Lung (tissue), 11 donors: ENCODE measurements at regions not wholly inside any gene's neighbourhood (a gene's known extent, or its start where the extent isn't known, plus 50 kb on each side); places are given as distances from the start of the nearest gene placed in this dataset.

Experiments used
- ATAC-seq: fragments of 200-7000 bp; cut with Tn5 transposase; one replicate; pipeline ENCODE4 v1.9.1; 2020; ENCODE audit warnings: moderate number of reproducible peaks; ENCODE audit not compliant: insufficient read depth, low FRiP score
- DNase-seq, 3 donors: peaks; one replicate each; pipeline ENCODE4 v3.0.0-alpha.2; 2013 to 2017
- H3K27ac ChIP-seq, 2 donors: one replicate each; pipeline ENCODE4 v1.5.1; 2013; ENCODE audit warnings: mild to moderate bottlenecking in 2 of 2, moderate library complexity in 2 of 2, control low read depth in 1 of 2, inconsistent platforms in 1 of 2, low read depth in 1 of 2, low read length in 1 of 2
- H3K27me3 ChIP-seq, 3 donors: one replicate each; pipeline ENCODE4 v1.5.1; 2013; ENCODE audit warnings: low read length in 2 of 3; ENCODE audit not compliant: control insufficient read depth in 3 of 3, insufficient read depth in 3 of 3
- H3K36me3 ChIP-seq, 4 donors: one replicate each; pipeline ENCODE4 v1.5.1; 2013; ENCODE audit warnings: low read length in 4 of 4, mild to moderate bottlenecking in 1 of 4, moderate library complexity in 1 of 4; ENCODE audit not compliant: control insufficient read depth in 4 of 4, insufficient read depth in 4 of 4
- H3K4me1 ChIP-seq, 5 donors: one replicate each; pipeline ENCODE4 v1.5.1; 2013; ENCODE audit warnings: low read length in 5 of 5, mild to moderate bottlenecking in 2 of 5, moderate library complexity in 1 of 5; ENCODE audit not compliant: control insufficient read depth in 5 of 5, insufficient read depth in 5 of 5
- H3K4me3 ChIP-seq: one replicate; pipeline ENCODE4 v1.5.1; 2013; ENCODE audit warnings: mild to moderate bottlenecking, control low read depth, moderate library complexity
- H3K9ac ChIP-seq, 2 donors: one replicate each; pipeline ENCODE4 v1.5.1; 2013; ENCODE audit warnings: low read length in 2 of 2, control low read depth in 1 of 2; ENCODE audit not compliant: insufficient read depth in 1 of 2
- H3K9me3 ChIP-seq, 4 donors: one replicate each; pipeline ENCODE4 v1.5.1; 2013; ENCODE audit warnings: low read length in 3 of 4, mild to moderate bottlenecking in 1 of 4, moderate library complexity in 1 of 4; ENCODE audit not compliant: control insufficient read depth in 4 of 4, insufficient read depth in 3 of 4
- CTCF ChIP-seq: IDR thresholded peaks from 2 replicates; pipeline ENCODE4 v1.5.1; 2012; ENCODE audit warnings: mild to moderate bottlenecking; ENCODE audit errors: control extremely low read depth, extremely low read depth
- WGBS, 2 donors: extraction: QIAGEN DNeasy Blood & Tissue Kit; methylation state at CpG; one replicate each; pipeline ENCODE4 v1.1.7; 2013; 5-methylcytosine and 5-hydroxymethylcytosine counted together
- donor health status: control.
- donor health status: control.
- donor health status: Bipolar disorder and iron deficiency.
- donor health status: healthy.
- donor health status: DM: yes; HTN: yes; CAD: no.

GRCh38 chr4:72991873-72992272 lies 77.6 kb downstream of the COX18 start:
- H3K27me3 ChIP-seq = no peaks in the 10 kb centered on the region

GRCh38 chr4:72987741-72988729 lies 81.5 kb downstream of the COX18 start:
- WGBS, 2 donors = 73 to 81% methylated on average over 4 of the region's 4 CpGs
- no peak for ATAC-seq

More at GRCh38 chr4:72991873-72992272, 77.6 kb downstream of the COX18 start:
- H3K9me3 ChIP-seq = no peaks in the 10 kb centered on the region
- H3K4me3 ChIP-seq = no peak overlapping the region
- H3K4me1 ChIP-seq = no peaks in the 10 kb centered on the region
- no peaks in the 10 kb centered on the region for H3K36me3 ChIP-seq
- DNase-seq (no peak), ATAC-seq (no peak)
- no peak overlapping the region for H3K9ac ChIP-seq
- H3K27ac ChIP-seq = no peak overlapping the region
- WGBS, 2 donors = 60 to 82% methylated on average over 2 of the region's 2 CpGs
- TF ChIP-seq CTCF = no peak

GRCh38 chr4:72984351-72984750 lies 85.2 kb downstream of the COX18 start:
- H3K4me1 ChIP-seq = no peaks in the 10 kb centered on the region

More at GRCh38 chr4:72987741-72988729, 81.5 kb downstream of the COX18 start:
- DNase-seq = no peak
- no peaks in the 10 kb centered on the region for H3K36me3 ChIP-seq
- H3K4me1 ChIP-seq = no peaks in the 10 kb centered on the region
- H3K27ac ChIP-seq = no peak overlapping the region
- H3K27me3 ChIP-seq = no peaks in the 10 kb centered on the region
- no peak overlapping the region for H3K4me3 ChIP-seq
- peaks cover 0 to 3% (median 0%) of the 10 kb centered on the region in 4 donors for H3K9me3 ChIP-seq
- no peak overlapping the region for H3K9ac ChIP-seq
- TF ChIP-seq CTCF = no peak

More at GRCh38 chr4:72984351-72984750, 85.2 kb downstream of the COX18 start:
- TF ChIP-seq CTCF = no peak
- Histone ChIP-seq H3K27ac (no peak overlapping the region), H3K9me3 (peaks cover 0 to 3% (median 0%) of the 10 kb centered on the region in 4 donors), H3K36me3 (no peaks in the 10 kb centered on the region), H3K4me3 (no peak overlapping the region), H3K9ac (no peak overlapping the region), H3K27me3 (no peaks in the 10 kb centered on the region)
- 71 to 73% methylated on average over 4 of the region's 4 CpGs for WGBS, 2 donors
- ATAC-seq (no peak), DNase-seq (no peak)
